ENCODE measurements at regions not wholly inside any gene's neighbourhood (a gene's known extent, or its start where the extent isn't known, plus 50 kb on each side); places are given as distances from the start of the nearest gene placed in this dataset.

GRCh38 chr17:14474591-14474990 lies 173.7 kb downstream of the HS3ST3B1 start:
- no peak overlapping the region for H3K4me3 ChIP-seq (ENCODE audit: low read depth, low read length)
- no peak for DNase-seq (ENCODE audit: low read depth)
- no peak for TF ChIP-seq CTCF (IDR thresholded peaks at IDR 0.05; ENCODE audit: low read depth, low read length, missing control alignments)

- TF ChIP-seq CTCF (IDR thresholded peaks at IDR 0.05; ENCODE audit: low read depth, low read length, missing control alignments), result no peak
- H3K4me3 ChIP-seq (ENCODE audit: low read depth, low read length), result no peak overlapping the region
- DNase-seq (ENCODE audit: low read depth), result no peak
These were observed 170.2 kb downstream of the HS3ST3B1 start for GRCh38 chr17:14471052-14471451.

GRCh38 chr17:14470417-14470816 lies 169.5 kb downstream of the HS3ST3B1 start:
- DNase-seq (ENCODE audit: low read depth), result no peak

DNA sequence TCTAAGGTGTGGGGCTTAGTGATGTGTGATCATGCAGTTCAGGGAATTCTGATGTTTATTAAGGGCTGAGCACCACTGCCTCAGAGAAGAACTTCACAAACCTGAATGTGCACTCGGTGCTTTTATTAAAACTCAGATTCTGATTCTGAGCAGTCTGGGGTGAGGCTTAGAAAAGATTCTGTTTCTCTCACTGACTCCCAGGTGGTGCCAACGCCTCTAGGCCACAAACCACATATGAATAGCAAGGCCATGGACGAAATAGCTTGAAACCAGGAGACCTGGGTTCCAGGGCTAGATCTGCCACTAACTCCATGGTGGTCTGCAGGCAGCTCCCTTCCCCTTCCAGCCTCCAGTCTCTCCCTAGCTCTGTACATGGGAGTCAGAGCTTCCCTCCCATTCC lies 169.1 kb downstream of the HS3ST3B1 start:
- DNase-seq (ENCODE audit: low read depth), result no peak
- TF ChIP-seq CTCF (IDR thresholded peaks at IDR 0.05; ENCODE audit: low read depth, low read length, missing control alignments), result no peak
- no peak overlapping the region for H3K4me3 ChIP-seq (ENCODE audit: low read depth, low read length)

More at GRCh38 chr17:14470417-14470816, 169.5 kb downstream of the HS3ST3B1 start:
- no peak for TF ChIP-seq CTCF (IDR thresholded peaks at IDR 0.05; ENCODE audit: low read depth, low read length, missing control alignments)
- no peak overlapping the region for H3K4me3 ChIP-seq (ENCODE audit: low read depth, low read length)

DNA sequence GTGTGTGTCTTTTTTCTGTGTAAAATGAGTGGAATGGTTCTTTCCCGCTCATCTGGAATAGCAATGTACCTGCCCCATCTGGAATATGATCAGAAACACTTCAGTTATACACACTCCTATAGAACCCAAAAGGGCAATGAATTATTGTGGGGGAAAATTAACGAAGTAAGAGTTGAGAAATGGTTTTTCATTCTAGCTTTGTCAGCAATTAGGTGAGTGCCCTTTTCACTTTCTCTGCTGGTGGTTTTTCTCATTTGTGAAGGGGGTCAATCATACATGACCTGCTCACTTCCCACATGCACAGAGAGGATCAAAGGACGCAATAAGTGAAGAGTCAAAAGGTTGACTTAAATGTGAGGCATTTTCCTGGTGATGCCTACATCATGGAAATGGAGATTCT lies 168.0 kb downstream of the HS3ST3B1 start:
- TF ChIP-seq CTCF (IDR thresholded peaks at IDR 0.05; ENCODE audit: low read depth, low read length, missing control alignments), result no peak
- no peak for DNase-seq (ENCODE audit: low read depth)
- H3K4me3 ChIP-seq (ENCODE audit: low read depth, low read length), result no peak overlapping the region

- H3K4me3 ChIP-seq (ENCODE audit: low read depth, low read length), result no peak overlapping the region
- DNase-seq (ENCODE audit: low read depth), result no peak
- no peak for TF ChIP-seq CTCF (IDR thresholded peaks at IDR 0.05; ENCODE audit: low read depth, low read length, missing control alignments)
These were observed 160.3 kb downstream of the HS3ST3B1 start for GRCh38 chr17:14461227-14461548.

- DNase-seq (ENCODE audit: low read depth), result no peak
- TF ChIP-seq CTCF (IDR thresholded peaks at IDR 0.05; ENCODE audit: low read depth, low read length, missing control alignments), result no peak
- no peak overlapping the region for H3K4me3 ChIP-seq (ENCODE audit: low read depth, low read length)
These were observed 159.8 kb downstream of the HS3ST3B1 start for GRCh38 chr17:14460516-14461226.

All from GM12864 (cell line).